Fibroblast of skin of left biceps (primary cell): ENCODE measurements at regions not wholly inside any gene's neighbourhood (a gene's known extent, or its start where the extent isn't known, plus 50 kb on each side); places are given as distances from the start of the nearest gene placed in this dataset.
"Not testable (repeated sequence)": the region's sequence is repeated elsewhere in the genome, so short reads cannot be mapped to it uniquely, and the experiment has no call there.

ENCODE experiments used
- DNase-seq, 2 experiments: peaks; one replicate each; pipeline ENCODE4 v3.0.0-alpha.2; 2013; ENCODE audit warnings: low read depth in 2 of 2

GRCh38 chr2:2484301-2484700 lies 153.2 kb upstream of the MYT1L start:
- DNase-seq, result no peak

GRCh38 chr2:2482851-2483250 lies 151.8 kb upstream of the MYT1L start:
- DNase-seq, result no peak

GRCh38 chr2:2472881-2473280 lies 141.8 kb upstream of the MYT1L start:
- DNase-seq, result no peak

GRCh38 chr2:2472044-2472443 lies 141.0 kb upstream of the MYT1L start:
- DNase-seq, result no peak

- no peak for DNase-seq
Measured at GRCh38 chr2:2466534-2466933, 135.5 kb upstream of the MYT1L start.

GRCh38 chr2:2464643-2465042 lies 133.6 kb upstream of the MYT1L start:
- no peak for DNase-seq

GRCh38 chr2:2464094-2464493 lies 133.0 kb upstream of the MYT1L start:
- DNase-seq, result no peak

- peak; percentile 13 to 21 for DNase-seq
Measured at GRCh38 chr2:2456721-2457120, 125.6 kb upstream of the MYT1L start.

GRCh38 chr2:2455151-2455550 lies 124.1 kb upstream of the MYT1L start:
- DNase-seq, result no peak

- peak in 1 of 2 experiments; percentile 12 for DNase-seq
Measured at GRCh38 chr2:2452961-2453360, 121.9 kb upstream of the MYT1L start.

GRCh38 chr2:2451275-2451674 lies 120.2 kb upstream of the MYT1L start:
- not testable (repeated sequence) for DNase-seq

- no peak for DNase-seq
Measured at GRCh38 chr2:2448178-2448577, 117.1 kb upstream of the MYT1L start.

- no peak for DNase-seq
Measured at GRCh38 chr2:2422621-2423020, 91.5 kb upstream of the MYT1L start.

GRCh38 chr2:2413525-2413924 lies 82.5 kb upstream of the MYT1L start:
- DNase-seq, result no peak

- no peak for DNase-seq
Measured at GRCh38 chr2:2410987-2411386, 79.9 kb upstream of the MYT1L start.

- no peak for DNase-seq
Measured at GRCh38 chr2:2409481-2409880, 78.4 kb upstream of the MYT1L start.

GRCh38 chr2:2405780-2406179 lies 74.7 kb upstream of the MYT1L start:
- no peak for DNase-seq

- DNase-seq, result no peak
Measured at GRCh38 chr2:2400286-2401038, 69.4 kb upstream of the MYT1L start.

GRCh38 chr2:2399396-2399795 lies 68.3 kb upstream of the MYT1L start:
- DNase-seq, result no peak

- no peak for DNase-seq
Measured at GRCh38 chr2:2392332-2392731, 61.3 kb upstream of the MYT1L start.

GRCh38 chr2:2389215-2389614 lies 58.1 kb upstream of the MYT1L start:
- DNase-seq, result no peak
